Osteocyte (in vitro differentiated cells): ENCODE measurements at regions not wholly inside any gene's neighbourhood (a gene's known extent, or its start where the extent isn't known, plus 50 kb on each side); places are given as distances from the start of the nearest gene placed in this dataset.
A peak's percentile ranks its signal among the peaks of the same experiment; 100 is the strongest.

ENCODE experiments used
- DNase-seq: peaks from one replicate; pipeline ENCODE4 v3.0.0; 2021; ENCODE audit warnings: mixed read lengths; ENCODE audit not compliant: unreplicated experiment; ENCODE audit errors: extremely low spot score
- H3K27ac Mint-ChIP-seq: one replicate; pipeline ENCODE4 v1.8.0; 2021; ENCODE audit warnings: mild to moderate bottlenecking, mixed read lengths; ENCODE audit not compliant: unreplicated experiment
- H3K27me3 Mint-ChIP-seq: one replicate; pipeline ENCODE4 v1.8.0; 2021; ENCODE audit warnings: mixed read lengths; ENCODE audit not compliant: unreplicated experiment
- H3K36me3 Mint-ChIP-seq: one replicate; pipeline ENCODE4 v1.8.0; 2021; ENCODE audit warnings: mixed read lengths; ENCODE audit not compliant: unreplicated experiment
- H3K4me1 Mint-ChIP-seq: one replicate; pipeline ENCODE4 v1.8.0; 2021; ENCODE audit warnings: mixed read lengths; ENCODE audit not compliant: unreplicated experiment
- H3K4me3 Mint-ChIP-seq: one replicate; pipeline ENCODE4 v1.8.0; 2021; ENCODE audit warnings: mild to moderate bottlenecking, moderate library complexity, mixed read lengths; ENCODE audit not compliant: unreplicated experiment
- H3K9me3 Mint-ChIP-seq: one replicate; pipeline ENCODE4 v1.8.0; 2021; ENCODE audit warnings: mixed read lengths; ENCODE audit not compliant: unreplicated experiment
- CTCF ChIP-seq: fragments of 200-600 bp; sonication (generic); IDR thresholded peaks from 2 replicates; pipeline ENCODE4 v1.5.0; 2021; ENCODE audit warnings: antibody characterized with exemption, mild to moderate bottlenecking, moderate library complexity

- no peak for TF ChIP-seq CTCF
- Mint-ChIP-seq H3K4me3 (no peak overlapping the region), H3K36me3 (no peaks in the 10 kb centered on the region), H3K27me3 (no peaks in the 10 kb centered on the region), H3K27ac (peak overlapping the region; percentile 63), H3K4me1 (peaks cover 6% of the 10 kb centered on the region), H3K9me3 (peaks cover 4% of the 10 kb centered on the region)
- DNase-seq: no peak
These were observed 662.5 kb upstream of the TENM4 start for GRCh38 chr11:80103142-80103859.

- no peaks in the 10 kb centered on the region for H3K27me3 Mint-ChIP-seq
- H3K36me3 Mint-ChIP-seq: no peaks in the 10 kb centered on the region
- H3K4me3 Mint-ChIP-seq: no peak overlapping the region
- H3K27ac Mint-ChIP-seq: no peak overlapping the region
- H3K4me1 Mint-ChIP-seq: peaks cover 4% of the 10 kb centered on the region
- no peak for TF ChIP-seq CTCF
- H3K9me3 Mint-ChIP-seq: no peaks in the 10 kb centered on the region
- no peak for DNase-seq
These were observed 656.3 kb upstream of the TENM4 start for GRCh38 chr11:80097146-80097545.

GRCh38 chr11:80096736-80097135 is 655.9 kb upstream of the TENM4 start:
- Mint-ChIP-seq H3K27me3 (no peaks in the 10 kb centered on the region), H3K4me1 (peaks cover 4% of the 10 kb centered on the region), H3K9me3 (no peaks in the 10 kb centered on the region), H3K4me3 (no peak overlapping the region), H3K27ac (no peak overlapping the region), H3K36me3 (no peaks in the 10 kb centered on the region)
- no peak for TF ChIP-seq CTCF
- DNase-seq: no peak

GRCh38 chr11:80086496-80087055 is 645.7 kb upstream of the TENM4 start:
- Mint-ChIP-seq H3K36me3 (no peaks in the 10 kb centered on the region), H3K4me1 (no peaks in the 10 kb centered on the region), H3K27me3 (peaks cover 6% of the 10 kb centered on the region), H3K27ac (no peak overlapping the region), H3K4me3 (no peak overlapping the region), H3K9me3 (no peaks in the 10 kb centered on the region)
- DNase-seq: no peak
- TF ChIP-seq CTCF: no peak

- peaks cover 6% of the 10 kb centered on the region for H3K27me3 Mint-ChIP-seq
- no peak overlapping the region for H3K4me3 Mint-ChIP-seq
- H3K36me3 Mint-ChIP-seq: no peaks in the 10 kb centered on the region
- DNase-seq: no peak
- no peaks in the 10 kb centered on the region for H3K9me3 Mint-ChIP-seq
- no peak overlapping the region for H3K27ac Mint-ChIP-seq
- H3K4me1 Mint-ChIP-seq: no peaks in the 10 kb centered on the region
- no peak for TF ChIP-seq CTCF
These were observed 644.7 kb upstream of the TENM4 start for GRCh38 chr11:80085563-80085962.
